Naive B cell (primary cell): ENCODE measurements at regions not wholly inside any gene's neighbourhood (a gene's known extent, or its start where the extent isn't known, plus 50 kb on each side); places are given as distances from the start of the nearest gene placed in this dataset.

Experiments
- ATAC-seq, 2 donors: fragments of 150-1000 bp; cut with Tn5 transposase; 2 replicates each; pipeline ENCODE4 v1.10.0; 2021; ENCODE audit warnings: low read depth in 2 of 2, mild to moderate bottlenecking in 2 of 2, moderate library complexity in 2 of 2
- DNase-seq: peaks from one replicate; pipeline ENCODE4 v3.0.0; 2022
- H3K27ac Mint-ChIP-seq, 6 donors: one replicate each; pipeline ENCODE4 v1.8.0; 2020 to 2022; ENCODE audit warnings: mild to moderate bottlenecking in 6 of 6, mixed read lengths in 6 of 6, moderate library complexity in 5 of 6, inconsistent platforms in 2 of 6
- H3K27me3 Mint-ChIP-seq, 3 donors: one replicate each; pipeline ENCODE4 v1.8.0; 2021 to 2022; ENCODE audit warnings: mixed read lengths in 3 of 3, mild to moderate bottlenecking in 1 of 3
- H3K36me3 Mint-ChIP-seq, 2 donors: one replicate each; pipeline ENCODE4 v1.8.0; 2020 to 2022; ENCODE audit warnings: mixed read lengths in 2 of 2, inconsistent platforms in 1 of 2, mild to moderate bottlenecking in 1 of 2
- H3K4me1 Mint-ChIP-seq, 3 donors: one replicate each; pipeline ENCODE4 v1.8.0; 2020 to 2022; ENCODE audit warnings: mixed read lengths in 3 of 3, inconsistent platforms in 1 of 3, mild to moderate bottlenecking in 1 of 3, moderate library complexity in 1 of 3
- H3K4me3 Mint-ChIP-seq, 8 donors: one replicate each; pipeline ENCODE4 v1.8.0; 2020 to 2022; ENCODE audit warnings: mild to moderate bottlenecking in 8 of 8, mixed read lengths in 8 of 8, moderate library complexity in 8 of 8, inconsistent platforms in 2 of 8
- H3K9me3 Mint-ChIP-seq, 7 donors: one replicate each; pipeline ENCODE4 v1.8.0; 2020 to 2022; ENCODE audit warnings: mixed read lengths in 7 of 7, mild to moderate bottlenecking in 5 of 7, inconsistent platforms in 2 of 7, moderate library complexity in 1 of 7

DNA sequence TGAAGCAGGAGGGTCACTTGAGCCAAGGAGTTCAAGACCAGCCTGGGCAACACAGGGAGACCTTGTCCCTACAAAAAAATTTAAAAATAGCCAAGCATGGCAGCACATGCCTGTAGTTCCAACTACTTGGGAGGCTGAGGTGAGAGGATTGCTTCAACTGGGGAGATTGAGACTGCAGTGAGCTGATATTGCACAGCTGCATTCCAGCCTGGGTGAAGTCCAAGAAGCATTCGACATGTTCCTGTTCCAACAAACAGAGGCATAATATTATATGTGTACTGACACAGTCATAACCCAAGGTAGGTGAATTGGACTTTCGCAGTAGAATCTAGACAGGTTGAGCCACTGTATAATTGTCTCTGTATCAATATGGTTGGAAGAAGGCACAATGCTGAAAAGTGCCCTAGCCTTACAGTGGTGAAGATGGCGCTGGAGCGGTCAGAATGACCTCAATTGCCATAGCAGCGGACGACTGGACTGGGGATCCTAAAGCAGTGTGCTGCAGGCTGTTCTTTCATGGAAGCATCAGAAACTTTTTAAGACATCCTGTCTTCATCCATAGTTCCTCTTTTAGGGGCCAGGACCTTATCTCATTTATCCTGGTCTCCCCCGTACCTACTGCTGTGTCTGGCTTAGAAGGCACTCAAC lies 112.0 kb upstream of the CLDN10 start:
- H3K27ac Mint-ChIP-seq, result no peak overlapping the region
- no peaks in the 10 kb centered on the region for H3K4me1 Mint-ChIP-seq
- H3K27me3 Mint-ChIP-seq, result peaks cover 0 to 8% (median 5%) of the 10 kb centered on the region in 3 donors
- no peaks in the 10 kb centered on the region for H3K36me3 Mint-ChIP-seq
- H3K4me3 Mint-ChIP-seq, result no peak overlapping the region
- DNase-seq (no peak), ATAC-seq (no peak)
- peaks cover 0 to 1% (median 0%) of the 10 kb centered on the region in 7 donors for H3K9me3 Mint-ChIP-seq

DNA sequence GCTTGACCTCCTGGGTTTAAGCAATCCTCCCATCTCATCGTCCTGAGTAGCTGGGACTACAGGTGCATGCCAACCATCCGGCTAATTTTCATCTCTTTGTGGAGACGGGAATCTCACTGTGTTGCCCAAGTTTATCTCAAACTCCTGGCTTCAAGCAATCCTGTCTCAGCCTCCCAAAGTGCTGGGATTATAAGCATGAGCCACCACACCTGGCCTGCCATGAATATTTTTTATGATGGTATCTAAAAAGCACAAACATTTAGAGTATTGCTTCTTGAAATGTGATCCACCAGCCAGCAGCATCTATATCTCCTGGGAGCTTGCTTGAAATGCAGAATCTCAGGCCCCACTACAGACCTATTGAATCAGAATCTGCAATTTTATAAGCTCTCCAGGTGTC lies 111.2 kb upstream of the CLDN10 start:
- DNase-seq (no peak), ATAC-seq (no peak)
- Mint-ChIP-seq H3K9me3 (peaks cover 0 to 1% (median 0%) of the 10 kb centered on the region in 7 donors), H3K27me3 (peaks cover 0 to 8% (median 5%) of the 10 kb centered on the region in 3 donors), H3K27ac (no peak overlapping the region), H3K4me1 (no peaks in the 10 kb centered on the region), H3K4me3 (no peak overlapping the region), H3K36me3 (no peaks in the 10 kb centered on the region)

DNA sequence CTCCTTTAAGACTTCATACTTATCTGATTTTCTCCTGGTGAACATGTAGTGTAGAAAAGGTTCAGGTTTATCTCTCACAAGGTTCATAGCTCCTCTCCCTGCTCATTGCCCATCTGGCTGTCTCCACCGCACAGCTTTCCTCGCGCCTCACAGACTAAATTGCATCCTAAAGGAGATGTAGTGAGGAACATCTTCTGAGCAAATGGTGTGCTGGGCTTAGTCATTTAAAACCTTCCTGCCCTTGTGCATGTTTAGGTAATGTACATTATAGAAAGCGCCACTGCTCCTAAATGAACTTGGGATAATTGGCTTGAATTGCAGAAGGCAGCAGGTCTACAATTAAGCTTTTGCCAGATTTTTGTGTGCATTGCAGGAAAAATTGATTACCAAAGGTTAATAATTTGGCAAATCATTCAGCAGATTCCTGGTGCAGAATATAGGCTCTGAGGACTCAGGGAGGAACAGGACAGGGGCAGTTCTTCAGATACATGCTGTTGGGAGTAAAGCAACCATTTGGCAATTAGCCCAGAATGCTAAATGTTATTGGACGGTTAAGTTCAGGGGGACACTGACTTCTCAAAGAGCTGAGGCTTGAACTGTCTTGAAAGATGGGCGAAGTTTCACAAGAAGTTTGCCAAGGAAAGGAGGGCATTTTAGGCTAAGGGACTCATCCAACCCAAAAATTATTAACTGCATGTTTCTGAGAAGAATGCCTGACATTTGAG lies 108.4 kb upstream of the CLDN10 start:
- Mint-ChIP-seq H3K27me3 (peaks cover 6 to 13% (median 12%) of the 10 kb centered on the region in 3 donors), H3K4me3 (no peak overlapping the region), H3K36me3 (no peaks in the 10 kb centered on the region), H3K27ac (peak overlapping the region in 1 of 6 donors; percentile 40), H3K4me1 (no peaks in the 10 kb centered on the region), H3K9me3 (peaks cover 0 to 1% (median 0%) of the 10 kb centered on the region in 7 donors)
- no peak for ATAC-seq
- no peak for DNase-seq

DNA sequence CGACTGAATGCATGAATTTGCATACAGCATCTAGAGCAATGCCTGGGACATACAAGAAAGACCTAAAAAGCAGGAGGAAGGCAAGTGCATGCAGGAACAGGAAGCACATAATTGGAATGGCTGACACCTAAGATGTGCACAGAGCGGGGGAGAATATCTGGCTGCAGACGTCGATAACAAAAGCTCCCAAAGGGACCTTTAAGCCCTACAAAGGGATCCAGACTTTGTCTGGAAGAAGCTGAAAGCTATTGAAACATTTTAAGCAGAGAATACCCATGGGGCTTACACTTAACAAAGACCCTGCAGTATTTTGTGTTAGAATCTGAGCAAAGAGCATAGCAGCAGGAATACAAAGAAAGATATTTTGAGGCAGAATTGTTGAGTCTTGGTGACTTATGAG lies 107.4 kb upstream of the CLDN10 start:
- H3K9me3 Mint-ChIP-seq, result no peaks in the 10 kb centered on the region
- H3K4me3 Mint-ChIP-seq, result no peak overlapping the region
- H3K4me1 Mint-ChIP-seq, result no peaks in the 10 kb centered on the region
- H3K36me3 Mint-ChIP-seq, result no peaks in the 10 kb centered on the region
- DNase-seq (no peak), ATAC-seq (no peak)
- peaks cover 6 to 14% (median 12%) of the 10 kb centered on the region in 3 donors for H3K27me3 Mint-ChIP-seq
- H3K27ac Mint-ChIP-seq, result no peak overlapping the region

DNA sequence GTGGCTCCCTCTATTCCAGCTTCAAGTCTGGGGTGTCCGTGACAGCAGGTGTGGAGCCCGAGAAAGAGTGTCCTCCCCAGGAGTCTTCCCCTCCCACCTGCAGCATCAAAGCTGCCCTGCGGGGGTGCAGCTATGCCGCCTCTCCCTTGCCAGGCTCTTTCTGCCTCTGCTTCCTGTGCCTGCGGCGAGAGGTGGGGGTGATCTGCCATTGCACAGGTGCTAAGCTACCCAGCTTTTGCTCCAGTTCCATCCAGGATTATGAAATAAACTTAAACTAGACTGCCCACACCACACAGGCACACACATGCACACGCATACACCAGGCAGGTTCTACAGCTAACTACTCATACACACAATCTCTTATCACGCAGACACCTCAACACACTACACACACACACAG lies 104.7 kb upstream of the CLDN10 start:
- Mint-ChIP-seq H3K9me3 (no peaks in the 10 kb centered on the region), H3K4me3 (no peak overlapping the region), H3K36me3 (no peaks in the 10 kb centered on the region), H3K4me1 (no peaks in the 10 kb centered on the region), H3K27me3 (peaks cover 16 to 25% (median 17%) of the 10 kb centered on the region in 3 donors), H3K27ac (peak overlapping the region in 1 of 6 donors; percentile 2)
- ATAC-seq, result no peak
- no peak for DNase-seq

DNA sequence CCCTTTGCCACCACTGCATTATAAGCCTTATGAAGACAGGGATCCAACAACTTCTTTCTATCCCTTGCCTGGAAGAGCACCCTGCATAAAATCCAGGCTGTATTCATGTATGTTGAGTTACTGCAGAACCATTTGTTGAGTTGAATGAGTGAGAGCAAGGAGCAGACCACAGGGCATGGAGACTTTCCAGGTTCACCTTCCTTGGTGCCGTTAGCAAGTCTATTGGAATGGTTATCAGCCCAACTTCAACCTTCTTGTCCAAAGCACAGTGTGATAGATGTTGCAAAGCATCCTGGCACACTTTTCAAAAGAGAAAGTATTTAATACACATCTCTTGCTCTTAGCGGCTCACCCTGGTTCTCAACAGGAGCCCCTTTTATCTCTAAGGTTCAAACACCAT lies 100.9 kb upstream of the CLDN10 start:
- peaks cover 0 to 2% (median 0%) of the 10 kb centered on the region in 7 donors for H3K9me3 Mint-ChIP-seq
- no peaks in the 10 kb centered on the region for H3K4me1 Mint-ChIP-seq
- no peak overlapping the region for H3K4me3 Mint-ChIP-seq
- H3K36me3 Mint-ChIP-seq, result no peaks in the 10 kb centered on the region
- ATAC-seq, result no peak
- no peak for DNase-seq
- H3K27ac Mint-ChIP-seq, result no peak overlapping the region
- peaks cover 11 to 28% (median 17%) of the 10 kb centered on the region in 3 donors for H3K27me3 Mint-ChIP-seq

DNA sequence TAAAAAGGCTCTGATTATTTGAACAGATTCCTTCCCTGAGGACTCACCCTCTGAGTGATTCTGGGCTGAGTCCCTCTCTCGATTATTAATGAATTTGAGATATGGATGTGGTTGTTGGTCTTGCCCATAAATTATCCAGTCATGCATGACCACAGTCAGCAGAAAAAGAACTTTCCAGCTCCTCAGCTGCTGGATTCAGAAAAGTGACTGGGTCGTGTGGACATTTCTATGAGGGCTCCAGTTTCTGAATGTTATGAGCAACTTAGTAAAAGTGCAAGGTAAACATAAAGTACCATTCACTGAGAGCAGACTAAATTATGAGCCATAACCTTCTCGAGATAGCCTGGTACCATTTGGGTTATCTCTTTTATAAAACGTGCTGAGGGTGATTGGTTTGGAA lies 100.1 kb upstream of the CLDN10 start:
- H3K27me3 Mint-ChIP-seq, result peaks cover 11 to 28% (median 17%) of the 10 kb centered on the region in 3 donors
- peaks cover 0 to 2% (median 0%) of the 10 kb centered on the region in 7 donors for H3K9me3 Mint-ChIP-seq

DNA sequence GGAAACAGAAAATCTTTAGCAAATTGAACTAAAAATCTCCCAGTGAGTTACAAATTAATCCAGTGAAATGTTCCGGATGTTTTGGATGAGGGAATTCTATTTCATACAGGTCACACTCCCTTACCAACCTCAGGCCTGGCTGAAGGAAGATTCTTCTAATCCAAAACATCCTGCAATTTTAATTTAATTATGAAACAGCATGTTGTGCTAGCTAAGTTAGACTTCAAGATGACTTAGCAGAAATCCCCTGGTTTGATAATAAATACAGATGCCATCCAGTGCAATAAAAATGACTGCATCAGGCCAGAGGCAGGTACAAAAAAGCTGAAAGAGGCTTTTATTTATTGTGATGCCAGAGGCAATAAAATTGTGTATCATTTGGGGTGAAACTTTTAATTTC lies 96.7 kb upstream of the CLDN10 start:
- Mint-ChIP-seq H3K4me1 (no peaks in the 10 kb centered on the region), H3K4me3 (no peak overlapping the region), H3K9me3 (peaks cover 6 to 31% (median 17%) of the 10 kb centered on the region in 7 donors), H3K27ac (no peak overlapping the region), H3K27me3 (peaks cover 5 to 13% (median 11%) of the 10 kb centered on the region in 3 donors), H3K36me3 (peaks cover 0 to 11% of the 10 kb centered on the region in 2 donors)
- ATAC-seq (no peak), DNase-seq (no peak)

More for the DNA sequence above, 100.1 kb upstream of the CLDN10 start:
- H3K4me1 Mint-ChIP-seq, result no peaks in the 10 kb centered on the region
- H3K27ac Mint-ChIP-seq, result no peak overlapping the region
- no peaks in the 10 kb centered on the region for H3K36me3 Mint-ChIP-seq
- no peak for DNase-seq
- no peak for ATAC-seq
- no peak overlapping the region for H3K4me3 Mint-ChIP-seq

DNA sequence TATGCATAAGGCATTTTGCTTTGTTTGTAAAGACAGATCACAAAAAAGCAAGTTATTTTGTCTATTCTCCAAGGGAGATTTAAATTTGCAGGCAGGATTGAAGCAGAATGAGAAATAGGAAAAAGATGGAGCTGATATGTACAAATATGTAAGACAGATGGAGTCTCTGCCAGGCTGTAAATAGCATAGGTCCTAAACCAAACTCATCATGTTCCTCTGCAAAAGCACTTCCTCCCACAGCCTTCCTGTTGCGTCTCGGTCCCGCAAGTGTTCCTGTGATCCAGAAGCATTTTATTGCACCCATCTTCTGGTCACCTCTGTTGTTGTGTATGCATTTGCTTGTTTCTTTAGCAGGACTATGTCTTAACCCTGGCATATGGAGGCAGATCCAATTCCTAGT lies 95.7 kb upstream of the CLDN10 start:
- Mint-ChIP-seq H3K9me3 (peaks cover 6 to 31% (median 17%) of the 10 kb centered on the region in 7 donors), H3K4me3 (no peak overlapping the region), H3K4me1 (no peaks in the 10 kb centered on the region), H3K27me3 (peaks cover 0 to 8% (median 7%) of the 10 kb centered on the region in 3 donors), H3K27ac (no peak overlapping the region), H3K36me3 (peaks cover 0 to 11% of the 10 kb centered on the region in 2 donors)
- no peak for DNase-seq
- no peak for ATAC-seq

DNA sequence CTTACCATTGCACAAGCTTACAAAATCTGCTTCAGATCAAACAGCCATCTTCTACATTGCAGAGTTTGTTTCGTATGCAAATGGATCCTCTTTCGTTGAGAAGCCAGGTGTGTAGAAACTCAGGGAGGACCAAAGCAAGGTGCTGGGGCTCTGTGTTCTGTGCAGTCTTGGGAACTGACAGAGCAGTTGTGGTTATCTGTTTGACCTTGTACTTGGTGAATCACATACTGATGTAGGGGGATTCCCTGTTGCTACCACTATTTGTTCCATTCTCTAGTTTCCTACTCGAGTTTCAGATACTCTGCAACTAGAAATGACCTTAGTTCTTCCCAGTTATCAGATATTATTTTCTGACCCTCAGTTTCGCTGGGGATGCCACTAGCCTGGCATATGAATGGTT lies 95.2 kb upstream of the CLDN10 start:
- DNase-seq (no peak), ATAC-seq (no peak)
- H3K4me1 Mint-ChIP-seq, result no peaks in the 10 kb centered on the region
- H3K36me3 Mint-ChIP-seq, result peaks cover 0 to 11% of the 10 kb centered on the region in 2 donors
- H3K27me3 Mint-ChIP-seq, result peaks cover 0 to 8% (median 4%) of the 10 kb centered on the region in 3 donors
- H3K9me3 Mint-ChIP-seq, result peaks cover 6 to 31% (median 17%) of the 10 kb centered on the region in 7 donors
- no peak overlapping the region for H3K27ac Mint-ChIP-seq
- H3K4me3 Mint-ChIP-seq, result no peak overlapping the region

DNA sequence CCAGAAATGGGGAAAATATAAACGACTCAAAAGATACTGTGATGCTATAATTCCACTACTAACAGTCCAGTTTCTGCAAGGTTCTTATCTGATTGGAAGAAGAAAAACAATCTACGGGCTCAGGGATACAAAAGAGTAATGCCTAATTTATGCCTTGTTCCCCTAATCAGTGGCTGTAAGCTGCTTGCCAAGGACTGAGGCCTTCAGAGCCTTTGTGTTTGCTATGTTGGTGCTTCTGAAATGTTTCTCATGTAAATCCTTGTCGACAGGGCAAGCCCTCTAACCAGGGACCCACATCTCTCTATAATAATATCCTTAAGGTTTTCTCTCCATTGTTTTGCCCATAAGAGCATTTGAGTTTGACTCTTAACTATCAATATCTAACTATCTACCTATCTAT lies 89.7 kb upstream of the CLDN10 start:
- peaks cover 6 to 29% (median 17%) of the 10 kb centered on the region in 7 donors for H3K9me3 Mint-ChIP-seq
- ATAC-seq, result no peak

DNA sequence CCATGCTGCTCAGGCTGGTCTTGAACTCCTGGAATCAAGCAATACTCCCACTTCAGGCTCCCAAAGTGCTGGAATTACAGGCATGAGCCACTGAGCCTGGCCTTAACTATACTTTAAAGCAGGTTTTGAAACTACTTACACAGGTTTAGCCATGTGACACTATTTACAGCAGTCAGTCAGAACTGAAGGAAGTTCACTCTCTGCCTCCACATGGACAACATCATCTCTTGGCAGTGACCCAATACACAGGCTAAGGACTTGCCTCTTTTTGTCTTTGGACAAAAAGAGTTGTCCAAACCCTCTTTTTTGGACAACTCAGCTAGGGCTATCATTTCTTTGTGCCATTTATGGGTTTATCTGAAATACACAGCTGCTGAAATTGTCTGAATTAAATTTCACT lies 89.0 kb upstream of the CLDN10 start:
- H3K4me3 Mint-ChIP-seq, result no peak overlapping the region
- H3K4me1 Mint-ChIP-seq, result no peaks in the 10 kb centered on the region
- ATAC-seq, result no peak
- peaks cover 0 to 11% of the 10 kb centered on the region in 2 donors for H3K36me3 Mint-ChIP-seq
- peaks cover 0 to 9% (median 8%) of the 10 kb centered on the region in 3 donors for H3K27me3 Mint-ChIP-seq
- H3K9me3 Mint-ChIP-seq, result peaks cover 6 to 22% (median 15%) of the 10 kb centered on the region in 7 donors
- DNase-seq, result no peak
- H3K27ac Mint-ChIP-seq, result no peak overlapping the region

More for the DNA sequence above, 89.7 kb upstream of the CLDN10 start:
- Mint-ChIP-seq H3K4me3 (no peak overlapping the region), H3K36me3 (peaks cover 0 to 11% of the 10 kb centered on the region in 2 donors), H3K27ac (no peak overlapping the region), H3K27me3 (peaks cover 0 to 4% (median 3%) of the 10 kb centered on the region in 3 donors), H3K4me1 (no peaks in the 10 kb centered on the region)
- DNase-seq, result no peak

DNA sequence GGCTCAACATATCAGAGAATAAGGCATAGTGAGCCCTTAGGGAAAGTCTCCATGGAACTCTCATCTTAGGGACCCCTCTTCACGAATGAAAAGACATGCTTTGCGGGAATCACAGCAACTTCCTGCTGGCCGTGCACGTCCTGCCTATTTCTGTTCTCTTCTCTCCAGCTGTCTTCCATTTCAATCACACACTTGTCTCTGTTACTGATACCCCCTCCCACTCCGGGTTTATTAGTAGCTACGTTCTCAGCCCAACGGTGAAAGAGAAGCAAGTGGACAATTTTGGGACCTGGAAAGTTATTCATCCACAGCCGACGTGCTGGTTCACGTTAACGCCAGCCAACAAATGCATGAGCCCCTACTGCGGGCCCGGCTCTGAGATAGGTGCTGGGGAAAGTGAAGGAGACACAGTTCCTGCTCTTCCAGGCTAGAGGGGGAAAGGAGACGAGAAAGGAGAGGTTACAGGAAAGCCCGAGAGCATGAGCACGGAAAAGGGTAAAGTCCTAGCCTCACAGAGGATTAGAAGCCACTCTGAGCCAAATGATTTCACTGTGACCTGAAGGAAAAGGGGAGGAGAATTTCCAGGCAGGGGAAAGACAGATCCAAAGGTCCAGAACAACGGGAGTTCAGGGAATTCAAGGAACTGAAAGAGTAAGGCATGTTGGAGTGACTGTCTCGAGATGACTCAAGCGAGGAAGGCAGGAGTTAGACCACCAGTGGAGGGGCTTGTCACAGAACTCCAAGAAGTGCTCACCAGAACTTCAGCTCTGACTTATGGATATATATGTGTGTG lies 81.8 kb upstream of the CLDN10 start:
- no peak overlapping the region for H3K4me3 Mint-ChIP-seq
- H3K9me3 Mint-ChIP-seq, result peaks cover 0 to 3% (median 1%) of the 10 kb centered on the region in 7 donors
- no peak overlapping the region for H3K27ac Mint-ChIP-seq

More for the DNA sequence above, 81.8 kb upstream of the CLDN10 start:
- Mint-ChIP-seq H3K27me3 (peaks cover 11 to 23% (median 12%) of the 10 kb centered on the region in 3 donors), H3K36me3 (peaks cover 0 to 2% of the 10 kb centered on the region in 2 donors), H3K4me1 (no peaks in the 10 kb centered on the region)
- ATAC-seq (no peak), DNase-seq (no peak)
